GM19328 (cell line): ENCODE measurements at regions not wholly inside any gene's neighbourhood (a gene's known extent, or its start where the extent isn't known, plus 50 kb on each side); places are given as distances from the start of the nearest gene placed in this dataset.
"Not testable (repeated sequence)": the region's sequence is repeated elsewhere in the genome, so short reads cannot be mapped to it uniquely, and the experiment has no call there.

Experiments used
- ATAC-seq: cut with Tn5 transposase; IDR thresholded peaks from one replicate; pipeline ENCODE4 v1.9.1; 2021; ENCODE audit warnings: mild to moderate bottlenecking, moderate library complexity; ENCODE audit not compliant: unreplicated experiment

DNA sequence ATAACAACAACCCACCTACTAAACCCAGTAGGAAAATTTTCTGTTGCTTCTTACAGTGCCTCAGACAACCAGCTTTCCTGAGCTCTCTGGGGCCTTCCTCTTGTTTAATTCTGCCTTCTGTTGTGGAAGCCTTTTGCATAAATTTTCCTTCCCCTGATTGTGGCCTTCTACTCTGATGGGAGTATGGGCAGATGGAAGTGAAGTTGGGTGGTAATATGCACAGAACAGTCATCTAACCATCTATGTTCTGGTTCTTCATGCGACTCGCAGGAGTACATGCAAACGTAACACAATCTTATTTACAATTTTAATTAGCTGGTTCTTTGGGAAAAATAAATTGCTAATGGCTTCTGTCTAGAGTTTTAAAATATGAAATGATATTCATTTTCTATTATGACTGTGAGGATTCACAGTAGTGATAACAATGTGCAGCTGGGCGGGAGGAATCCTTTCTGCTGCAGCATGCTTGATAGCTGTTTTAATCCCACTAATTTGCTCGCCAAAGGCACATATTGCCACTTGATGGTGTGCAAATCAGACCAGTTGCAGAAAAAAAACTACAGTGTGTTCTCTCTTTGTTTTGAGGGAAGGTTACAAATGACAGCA, 311.5 kb upstream of the ROPN1 start:
- no peak for ATAC-seq

- ATAC-seq, result no peak
Observed at GRCh38 chr3:124306665-124307064, 314.7 kb upstream of the ROPN1 start.

GRCh38 chr3:124313621-124314020, 321.7 kb upstream of the ROPN1 start:
- no peak for ATAC-seq

- ATAC-seq, result no peak
Observed at GRCh38 chr3:124315215-124316033, 323.5 kb upstream of the ROPN1 start.

GRCh38 chr3:124316034-124316287, 324.0 kb upstream of the ROPN1 start:
- ATAC-seq, result no peak

DNA sequence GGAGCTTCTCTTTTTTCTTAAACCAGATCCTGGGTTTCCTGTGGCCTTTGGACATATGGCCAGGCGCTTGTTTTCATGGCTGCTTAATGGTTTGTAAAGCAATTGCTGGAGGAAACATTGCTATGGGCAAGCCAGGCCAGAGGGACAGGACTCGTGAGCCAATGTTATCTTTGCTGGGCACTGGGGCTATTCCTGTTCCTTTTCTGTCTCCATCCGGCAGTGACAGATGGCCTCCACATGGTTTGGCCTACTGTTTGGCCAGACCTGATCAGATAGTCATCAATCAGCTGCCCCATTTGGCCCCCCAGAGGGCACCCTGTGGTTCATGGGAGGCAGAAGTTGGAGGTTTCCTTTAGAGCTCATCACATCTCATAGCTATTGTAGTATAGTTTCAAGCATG, 326.1 kb upstream of the ROPN1 start:
- no peak for ATAC-seq

DNA sequence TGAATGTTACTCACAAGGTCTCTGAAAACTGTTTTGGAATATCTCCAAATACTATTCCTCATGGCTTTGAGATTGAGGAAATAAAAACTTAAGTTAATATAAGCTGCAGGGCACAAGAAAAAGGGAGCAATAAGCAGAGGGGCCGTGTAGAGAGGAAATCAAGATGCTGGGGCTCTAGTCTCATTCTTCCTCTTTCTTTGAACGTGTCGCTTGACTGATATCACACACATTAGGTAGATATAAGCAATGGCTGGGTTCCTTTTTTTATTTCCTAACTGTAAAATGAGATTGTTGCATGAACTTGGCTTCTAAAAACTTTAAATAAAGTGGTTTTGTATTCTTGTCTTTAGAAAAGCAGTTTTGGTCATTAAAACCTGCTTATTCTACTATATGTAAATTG, 326.7 kb upstream of the ROPN1 start:
- no peak for ATAC-seq

DNA sequence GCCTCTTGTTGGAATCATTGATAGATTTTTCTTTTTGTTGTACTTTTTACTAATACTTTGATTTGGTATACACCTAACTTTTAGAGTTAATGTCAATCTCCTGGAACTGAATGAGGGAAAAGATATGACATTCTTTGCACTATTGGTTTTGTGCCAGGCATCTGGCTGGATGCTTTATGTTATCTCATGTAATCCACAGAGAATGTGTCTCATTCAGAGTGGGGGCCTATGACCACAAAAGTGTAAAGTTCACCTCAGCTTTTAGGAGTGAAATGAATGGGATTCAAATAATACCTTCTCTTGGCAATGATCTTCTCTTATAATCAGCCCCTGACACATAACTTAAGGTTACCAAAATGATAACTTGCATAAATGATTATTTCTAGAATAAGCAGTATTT, 329.1 kb upstream of the ROPN1 start:
- no peak for ATAC-seq

DNA sequence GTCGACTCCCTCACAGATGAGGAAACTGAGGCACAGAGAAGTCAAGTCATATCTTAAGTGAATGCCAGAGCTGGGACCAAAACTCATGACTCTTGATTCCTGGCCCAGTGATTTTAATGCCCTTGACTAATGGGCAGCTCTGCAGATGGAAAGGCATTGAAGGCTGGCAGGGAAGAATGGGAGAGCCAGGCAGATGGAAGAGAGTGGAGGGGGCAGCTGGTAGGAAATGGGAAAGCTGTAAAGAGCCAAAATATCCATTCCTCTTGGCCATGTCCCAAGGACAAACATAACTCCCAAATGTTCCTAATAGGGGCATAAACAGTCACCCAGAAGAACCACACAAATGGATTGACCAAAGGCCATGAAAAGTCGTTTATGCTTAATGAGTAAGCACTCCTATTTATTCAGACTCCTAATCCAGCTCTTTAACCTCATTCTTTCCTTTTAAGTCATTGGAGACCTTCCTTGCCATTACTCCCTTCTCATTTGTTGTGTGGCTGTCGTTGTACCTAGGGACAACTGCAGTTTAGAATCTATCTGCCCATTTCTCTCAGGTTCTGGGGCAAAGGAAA, 330.5 kb upstream of the ROPN1 start:
- ATAC-seq, result no peak

DNA sequence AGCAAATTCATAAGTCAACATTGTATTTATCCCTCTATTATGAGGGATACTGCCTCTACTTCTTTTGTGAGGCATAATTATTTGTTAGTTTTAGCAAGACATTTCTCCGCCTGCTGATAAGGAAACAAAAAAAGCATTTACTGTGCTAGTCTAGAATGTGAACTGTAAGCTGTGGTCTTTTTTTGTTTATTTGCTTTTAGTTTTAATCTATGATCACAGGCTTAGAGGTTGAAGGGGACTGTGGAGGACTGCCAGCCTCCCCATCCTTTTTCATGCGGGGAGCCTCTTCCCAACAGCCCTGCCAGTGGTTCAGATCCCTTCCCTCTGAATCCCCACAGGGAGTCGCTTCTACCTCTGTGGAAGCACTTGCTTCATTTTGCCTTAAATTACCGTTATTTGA, 331.0 kb upstream of the ROPN1 start:
- no peak for ATAC-seq

GRCh38 chr3:124325248-124325647, 333.3 kb upstream of the ROPN1 start:
- no peak for ATAC-seq

DNA sequence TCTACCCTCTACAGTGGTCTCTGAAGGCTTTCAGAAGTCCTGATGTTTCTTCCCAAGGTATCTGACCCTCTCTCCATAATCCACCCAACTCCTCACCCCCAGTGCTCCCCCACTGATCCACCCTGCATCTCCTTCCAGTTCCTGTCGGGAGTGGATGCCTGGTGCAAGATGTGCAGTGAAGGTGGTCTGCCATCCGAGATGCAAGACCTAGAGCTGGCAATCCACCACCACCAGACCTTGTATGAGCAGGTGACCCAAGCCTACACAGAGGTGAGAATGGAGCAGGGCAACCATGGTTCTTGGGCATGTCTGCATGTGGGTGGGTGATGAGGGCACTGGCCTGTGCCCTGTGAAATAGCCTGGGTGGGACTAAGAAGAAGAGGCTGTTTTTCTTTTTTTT, 337.8 kb upstream of the ROPN1 start:
- no peak for ATAC-seq

GRCh38 chr3:124333931-124334640, 342.2 kb upstream of the ROPN1 start:
- no peak for ATAC-seq

DNA sequence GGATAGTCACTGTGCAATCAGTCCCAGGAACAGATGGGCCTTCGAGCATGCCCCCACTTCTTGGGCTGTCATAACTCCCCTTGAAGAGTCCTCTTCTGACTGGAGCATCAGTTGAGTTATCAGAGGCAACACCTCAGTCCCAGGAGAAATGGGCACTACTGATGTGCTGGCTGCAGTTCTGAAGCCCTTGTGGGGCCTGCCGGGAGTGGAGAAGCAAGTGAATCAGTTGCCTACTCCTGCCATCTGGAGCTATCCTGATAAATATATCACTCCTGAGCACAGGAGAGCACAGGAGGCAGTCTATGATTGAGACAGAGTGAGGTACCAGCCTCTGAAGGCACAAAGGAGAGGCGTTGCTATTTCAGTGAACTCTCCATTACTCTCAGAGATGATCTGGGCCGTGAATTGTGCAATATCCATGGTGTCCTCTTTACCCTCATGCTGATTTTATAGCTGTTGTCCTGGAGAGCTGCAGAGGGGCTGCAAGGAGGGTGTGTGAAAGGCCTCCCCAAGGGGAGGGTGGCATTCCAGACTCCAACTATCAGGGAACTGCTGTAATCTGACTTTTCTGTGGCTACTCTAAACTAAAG, 344.2 kb upstream of the ROPN1 start:
- ATAC-seq, result no peak

- ATAC-seq, result no peak
Observed at GRCh38 chr3:124345845-124346244, 353.9 kb upstream of the ROPN1 start.

DNA sequence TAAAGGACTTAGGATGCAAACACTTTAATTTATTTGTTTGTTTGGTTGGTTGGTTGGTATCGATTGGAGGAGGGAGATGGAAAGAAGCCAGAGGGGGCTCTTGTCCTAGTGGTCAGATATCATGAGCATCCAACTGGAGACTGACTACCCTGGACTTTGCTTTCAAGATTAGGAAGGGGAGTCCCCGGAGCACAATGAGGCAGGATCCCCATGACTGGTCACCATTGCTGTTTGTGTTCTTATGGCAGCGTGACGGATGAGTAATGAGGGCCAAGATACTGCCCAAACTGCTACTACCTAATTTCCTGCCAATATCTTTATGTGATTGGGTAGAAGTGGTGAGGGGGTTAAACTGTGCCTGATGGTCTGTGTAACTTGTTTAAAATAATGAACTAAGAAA, 354.6 kb upstream of the ROPN1 start:
- ATAC-seq, result no peak

- ATAC-seq, result no peak
Observed at GRCh38 chr3:124347418-124347817, 355.5 kb upstream of the ROPN1 start.

- ATAC-seq, result not testable (repeated sequence)
Observed at GRCh38 chr3:124348555-124348954, 356.6 kb upstream of the ROPN1 start.

DNA sequence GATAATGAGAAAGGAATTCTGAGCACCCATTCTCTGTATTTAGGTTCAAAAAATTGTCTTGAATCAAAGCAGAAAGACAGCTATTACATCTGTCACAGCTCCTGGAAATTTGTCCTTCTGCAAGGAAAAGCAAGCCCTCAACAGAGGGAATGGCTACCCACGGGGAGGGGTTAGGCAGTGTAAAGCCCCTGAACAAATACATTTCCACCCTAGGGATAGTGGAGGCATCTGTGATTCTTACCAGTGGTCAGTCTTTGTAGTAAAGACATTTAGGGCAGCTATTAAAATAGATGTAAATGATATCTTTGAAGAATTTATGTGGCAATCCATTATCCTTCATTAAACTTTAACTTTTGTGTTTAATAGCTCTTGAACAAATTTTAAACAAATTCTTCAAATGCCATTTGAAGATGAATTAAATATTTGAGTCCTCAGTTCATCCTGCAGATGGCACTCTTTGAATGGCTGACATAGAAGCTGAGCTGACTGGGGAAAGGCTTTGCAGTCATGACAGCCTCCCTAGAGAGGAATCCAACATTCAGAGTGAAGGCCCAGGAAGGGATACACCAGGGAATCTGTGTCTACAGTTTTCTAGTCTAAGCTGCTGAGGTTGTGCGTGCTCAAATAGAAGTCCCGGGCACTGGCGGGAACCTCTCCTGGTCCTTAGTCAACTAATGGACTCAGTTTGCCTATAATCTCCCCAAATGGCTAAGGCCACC, 359.7 kb upstream of the ROPN1 start:
- no peak for ATAC-seq

DNA sequence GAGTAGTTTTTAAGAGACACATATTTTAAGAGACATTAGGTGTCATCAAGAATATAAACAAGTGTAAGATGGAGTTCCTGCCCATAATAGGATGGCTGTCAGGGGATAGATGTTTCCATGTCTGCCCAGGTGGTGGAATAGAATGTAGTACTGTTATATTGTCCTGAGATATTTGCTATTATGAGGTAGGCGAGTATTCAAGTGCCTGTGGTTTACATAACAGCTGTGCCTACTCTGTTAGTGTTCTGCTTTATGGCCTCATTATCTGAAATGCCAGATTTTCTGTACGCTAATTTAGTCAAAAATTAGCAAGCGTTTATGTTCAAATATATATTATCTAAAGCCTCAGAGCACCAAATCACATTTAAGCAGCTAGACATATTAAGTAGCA, 360.2 kb upstream of the ROPN1 start:
- no peak for ATAC-seq

DNA sequence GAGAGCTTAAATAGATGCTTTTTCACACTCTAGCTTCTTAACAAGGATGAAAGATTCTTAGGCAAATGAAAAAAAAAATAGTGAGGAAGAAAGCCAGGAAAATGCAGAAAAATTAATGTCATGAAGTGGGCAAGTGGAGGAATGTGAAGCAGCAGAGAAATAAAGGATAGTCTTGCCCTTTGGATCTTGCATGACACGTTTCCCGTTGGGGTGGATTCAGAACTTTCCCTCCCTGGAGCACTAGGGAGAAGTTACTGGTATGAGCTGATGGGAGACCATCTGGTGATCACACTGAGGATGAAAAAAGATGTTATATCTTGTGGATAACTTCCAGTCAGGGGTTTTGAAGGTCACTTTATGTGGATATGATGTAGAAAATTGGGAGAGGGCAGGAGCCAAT, 361.8 kb upstream of the ROPN1 start:
- no peak for ATAC-seq
